ENCODE measurements at regions not wholly inside any gene's neighbourhood (a gene's known extent, or its start where the extent isn't known, plus 50 kb on each side); places are given as distances from the start of the nearest gene placed in this dataset.
"Not testable (repeated sequence)": the region's sequence is repeated elsewhere in the genome, so short reads cannot be mapped to it uniquely, and the experiment has no call there.

GRCh38 chr6:78594668-78595066, 272.7 kb upstream of the IRAK1BP1 start:
- no peak for DNase-seq

DNA sequence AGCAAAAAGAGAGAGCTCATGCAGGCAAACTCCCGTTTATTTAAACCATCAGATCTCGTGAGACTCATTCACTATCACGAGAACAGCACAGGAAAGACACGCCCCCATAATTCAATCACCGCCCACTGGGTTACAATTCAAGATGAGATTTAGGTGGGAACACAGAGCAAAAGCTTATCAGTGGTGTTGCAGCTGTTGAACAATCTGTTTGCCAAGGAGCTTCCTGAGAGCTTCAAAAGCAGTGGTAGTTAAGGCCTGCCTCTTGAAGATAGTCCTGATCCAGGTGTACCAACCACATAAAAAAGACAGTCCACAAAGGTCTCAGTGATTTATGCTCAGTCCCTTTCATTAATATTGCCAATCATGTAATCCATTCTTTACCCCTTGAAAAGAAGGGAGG, 269.4 kb upstream of the IRAK1BP1 start:
- no peak for DNase-seq

DNA sequence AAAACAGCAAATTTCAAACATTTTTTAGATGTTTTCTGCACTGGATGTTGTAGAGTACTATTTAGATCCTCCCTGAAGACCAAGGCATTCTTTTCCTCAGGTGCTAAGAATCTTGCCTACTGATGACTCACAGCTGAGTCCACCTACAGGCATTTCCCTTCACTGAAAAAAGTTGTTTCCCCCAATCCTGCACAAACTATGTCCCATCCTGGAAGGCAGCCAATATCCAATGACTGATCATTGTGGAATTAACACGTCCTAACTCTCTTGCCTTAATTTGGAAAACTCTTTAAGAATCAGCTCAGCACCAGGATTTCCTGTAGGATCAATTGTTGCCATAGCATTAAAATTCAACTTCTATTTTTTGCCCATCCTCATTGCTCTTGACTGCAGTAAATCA, 268.4 kb upstream of the IRAK1BP1 start:
- DNase-seq, result no peak

- no peak for DNase-seq
Observed at GRCh38 chr6:78599526-78599925, 267.8 kb upstream of the IRAK1BP1 start.

GRCh38 chr6:78605909-78606446, 261.4 kb upstream of the IRAK1BP1 start:
- no peak for DNase-seq

- no peak for DNase-seq
Observed at GRCh38 chr6:78607189-78607588, 260.2 kb upstream of the IRAK1BP1 start.

GRCh38 chr6:78611102-78611620, 256.2 kb upstream of the IRAK1BP1 start:
- DNase-seq, result no peak

DNA sequence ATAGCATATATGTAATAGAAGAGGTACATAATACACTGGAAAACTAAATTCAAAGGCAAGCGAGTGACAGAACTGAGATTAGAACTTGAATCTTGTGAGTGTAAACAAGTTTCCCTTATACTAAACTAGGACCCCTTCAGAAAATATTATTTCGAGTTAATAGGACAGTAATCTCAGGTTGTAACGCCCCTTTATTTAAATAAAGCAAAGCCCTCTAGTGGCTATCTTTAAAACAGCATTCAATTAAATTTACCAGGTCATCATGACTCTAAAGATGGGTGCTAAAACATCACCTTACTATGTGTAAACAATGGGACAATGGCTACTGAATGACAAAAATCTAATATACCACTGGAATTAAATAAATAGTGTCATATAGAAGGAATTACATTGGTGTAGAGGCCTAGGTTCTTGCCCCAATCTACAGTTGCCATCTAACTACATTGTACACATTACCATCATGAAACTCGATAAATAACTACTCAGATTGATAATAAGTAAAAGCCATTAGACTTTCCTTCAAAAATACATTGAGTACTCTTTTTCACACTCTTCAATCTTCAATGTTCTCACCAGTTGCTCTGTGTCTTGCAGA, 255.4 kb upstream of the IRAK1BP1 start:
- no peak for DNase-seq

GRCh38 chr6:78614961-78615360, 252.4 kb upstream of the IRAK1BP1 start:
- DNase-seq, result no peak

- no peak for DNase-seq
Observed at GRCh38 chr6:78615430-78615904, 251.9 kb upstream of the IRAK1BP1 start.

DNA sequence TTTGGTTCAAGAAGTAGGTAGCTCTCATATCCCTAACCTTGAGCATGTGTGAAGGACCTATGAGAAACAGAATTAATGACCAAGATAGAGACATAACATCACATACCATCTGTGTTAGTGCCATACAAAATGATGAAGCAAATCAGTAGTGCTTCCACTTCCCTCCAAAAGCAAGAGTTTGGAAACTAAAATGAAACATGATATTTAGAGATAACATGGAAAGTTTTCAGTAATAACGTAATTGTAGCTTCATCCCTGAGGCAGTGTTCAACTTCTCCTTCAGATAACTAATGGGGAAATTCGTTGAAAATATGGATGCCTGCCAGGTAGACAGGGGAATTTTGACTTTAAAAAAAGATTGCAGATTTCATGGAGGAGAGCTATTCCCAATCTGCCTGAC, 248.4 kb upstream of the IRAK1BP1 start:
- no peak for DNase-seq

GRCh38 chr6:78623554-78623953, 243.8 kb upstream of the IRAK1BP1 start:
- no peak for DNase-seq

- DNase-seq, result no peak
Observed at GRCh38 chr6:78629154-78629721, 238.1 kb upstream of the IRAK1BP1 start.

DNA sequence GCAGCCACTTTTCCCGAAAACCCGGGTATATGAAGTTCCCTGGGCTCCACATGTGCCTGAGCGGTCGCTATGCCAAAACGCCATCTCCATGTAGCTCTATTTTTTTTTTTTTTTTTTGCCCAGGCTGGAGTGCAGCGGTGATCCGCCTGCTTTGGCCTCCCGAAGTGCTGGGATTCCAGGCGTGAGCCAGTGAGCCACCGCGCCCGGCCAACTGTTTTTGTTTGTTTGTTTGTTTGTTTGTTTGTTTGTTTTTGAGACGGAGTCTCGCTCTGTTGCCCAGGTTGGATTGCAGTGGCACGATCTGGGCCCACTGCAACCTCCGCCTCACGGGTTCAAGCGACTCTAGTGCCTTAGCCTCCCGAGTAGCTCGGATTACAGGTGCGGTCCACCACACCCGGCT, 237.5 kb upstream of the IRAK1BP1 start:
- no peak for DNase-seq

DNA sequence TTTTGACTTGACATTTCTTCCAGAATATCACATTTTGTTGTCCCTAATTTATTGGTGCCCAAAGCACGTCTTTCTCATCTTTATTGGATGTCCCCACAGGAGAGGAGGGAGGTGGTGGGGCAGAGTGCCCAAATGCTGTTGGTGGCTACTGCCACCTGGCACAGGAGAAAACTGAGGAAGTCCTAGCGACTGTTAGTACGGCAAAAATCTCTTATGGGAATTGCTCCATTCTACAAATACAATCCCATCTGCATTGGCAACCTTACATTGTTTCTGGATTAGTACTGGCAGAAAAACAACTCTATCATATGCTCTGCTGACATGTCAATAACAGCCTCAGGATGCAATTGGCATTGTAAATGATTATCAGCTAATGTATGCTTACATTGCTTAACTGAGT, 235.4 kb upstream of the IRAK1BP1 start:
- DNase-seq, result no peak

DNA sequence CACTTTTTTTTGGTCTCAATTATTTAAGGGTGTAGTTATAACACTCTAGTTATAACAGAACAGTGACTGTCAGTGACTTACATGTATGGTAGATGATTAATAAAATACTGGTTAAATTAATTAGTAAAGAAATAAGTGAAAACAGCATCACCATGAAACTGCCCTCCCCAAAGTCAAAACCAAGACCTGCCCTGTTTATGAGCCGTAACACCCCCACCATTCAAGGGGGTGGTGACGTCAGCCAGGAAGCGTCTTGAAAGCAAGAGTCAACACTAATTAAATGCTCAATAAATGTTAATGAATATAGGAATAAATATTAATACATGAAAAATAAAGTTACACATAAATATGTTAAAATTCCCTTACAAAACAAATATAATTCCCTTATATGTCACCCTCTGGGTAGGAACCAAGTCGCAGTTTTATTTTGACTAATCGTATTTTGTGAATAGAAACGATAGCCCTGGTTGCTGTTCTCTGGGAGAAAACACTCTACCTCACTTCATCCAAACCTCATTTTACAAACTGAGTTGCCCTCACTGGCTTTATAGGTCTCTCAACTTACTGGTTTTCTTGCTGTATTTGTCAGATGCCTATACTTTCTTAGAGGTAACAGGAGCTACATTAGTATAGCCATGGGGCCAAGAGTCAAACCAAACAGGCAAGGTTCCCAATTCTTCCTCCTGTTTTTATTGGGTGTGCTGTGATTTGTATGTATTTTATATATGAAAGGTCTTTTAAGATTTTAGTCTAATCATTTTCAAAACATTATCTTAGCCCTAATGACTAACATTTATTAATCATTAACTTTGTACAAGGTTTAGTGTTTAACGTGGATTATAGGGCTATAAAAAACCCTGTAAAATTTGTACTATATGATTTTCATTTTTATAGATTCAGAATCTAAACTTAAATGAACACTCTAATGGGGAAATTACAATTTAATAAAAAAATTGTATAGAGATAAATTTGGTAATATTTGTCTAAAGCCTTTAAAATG, 227.9 kb upstream of the IRAK1BP1 start:
- DNase-seq, result no peak

DNA sequence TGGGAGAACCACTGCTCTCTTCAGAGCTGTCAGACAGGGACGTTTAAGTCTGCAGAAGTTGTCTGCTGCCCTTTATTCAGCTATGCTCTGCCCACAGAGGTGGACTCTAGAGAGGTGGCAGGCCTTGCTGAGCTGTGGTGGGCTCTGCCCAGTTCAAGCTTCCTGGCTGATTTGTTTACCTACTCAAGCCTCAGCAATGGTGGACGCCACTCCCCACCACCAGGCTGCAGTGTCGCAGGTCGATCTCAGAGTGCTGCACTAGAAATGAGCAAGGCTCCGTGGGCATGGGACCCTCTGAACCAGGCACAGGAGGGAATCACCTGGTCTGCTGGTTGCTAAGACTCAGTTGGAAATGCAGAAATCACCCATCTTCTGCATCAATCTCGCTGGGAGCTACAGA, 223.4 kb upstream of the IRAK1BP1 start:
- DNase-seq, result not testable (repeated sequence)

- not testable (repeated sequence) for DNase-seq
Observed at GRCh38 chr6:78646542-78647415, 220.6 kb upstream of the IRAK1BP1 start.

DNA sequence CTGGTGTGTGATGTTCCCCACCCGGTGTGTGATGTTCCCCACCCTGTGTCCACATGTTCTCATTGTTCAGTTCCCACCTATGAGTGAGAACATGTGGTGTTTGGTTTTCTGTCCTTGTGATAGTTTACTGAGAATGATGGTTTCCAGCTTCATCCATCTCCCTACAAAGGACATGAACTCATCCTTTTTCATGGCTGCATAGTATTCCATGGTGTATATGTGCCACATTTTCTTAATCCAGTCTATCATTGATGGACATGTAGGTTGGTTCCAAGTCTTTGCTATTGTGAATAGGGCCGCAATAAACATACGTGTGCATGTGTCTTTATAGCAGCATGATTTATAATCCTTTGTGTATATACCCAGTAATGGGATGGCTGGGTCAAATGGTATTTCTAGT, 201.5 kb upstream of the IRAK1BP1 start:
- DNase-seq, result not testable (repeated sequence)

DNA sequence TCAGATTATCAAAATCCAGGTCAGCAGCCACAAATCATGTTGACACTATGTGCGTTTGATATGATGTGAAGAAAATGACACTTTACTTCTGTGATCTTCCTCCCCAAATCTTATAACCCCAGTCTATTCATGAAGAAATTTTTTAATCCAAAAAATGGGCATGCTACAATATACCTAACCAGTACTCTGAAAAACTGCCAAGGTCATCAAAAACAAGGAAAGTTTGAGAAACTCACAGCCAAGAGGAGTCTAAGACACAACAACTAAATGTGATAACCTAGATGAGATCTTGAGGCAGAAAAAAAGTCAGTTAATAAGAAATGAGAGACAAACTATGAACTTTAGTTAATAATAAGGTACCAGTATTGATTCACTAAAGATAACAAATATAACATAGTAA, 200.6 kb upstream of the IRAK1BP1 start:
- no peak for DNase-seq

- no peak for DNase-seq
Observed at GRCh38 chr6:78670156-78670555, 197.2 kb upstream of the IRAK1BP1 start.

DNA sequence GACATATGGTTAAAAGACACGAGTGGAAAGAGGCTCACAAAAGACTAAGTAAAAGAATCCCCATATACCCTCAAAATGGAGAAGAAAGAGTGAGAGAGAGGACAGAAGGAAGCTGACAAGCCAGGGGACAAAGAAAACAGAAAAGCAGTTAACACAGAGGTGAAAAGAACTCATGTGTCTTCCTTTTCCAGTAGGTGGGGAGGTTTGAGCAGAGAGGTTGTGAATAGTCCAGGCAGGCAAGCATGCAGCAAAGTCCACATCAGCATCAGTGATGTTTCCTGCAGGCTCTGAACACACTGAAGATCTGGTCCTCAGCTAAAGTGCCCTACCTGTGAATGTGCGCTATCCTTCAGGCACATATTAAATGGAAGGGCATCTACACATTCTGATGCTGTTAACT, 196.5 kb upstream of the IRAK1BP1 start:
- DNase-seq, result no peak

Measured in DMS153 (cell line).